ENCODE measurements at regions not wholly inside any gene's neighbourhood (a gene's known extent, or its start where the extent isn't known, plus 50 kb on each side); places are given as distances from the start of the nearest gene placed in this dataset.

DNA sequence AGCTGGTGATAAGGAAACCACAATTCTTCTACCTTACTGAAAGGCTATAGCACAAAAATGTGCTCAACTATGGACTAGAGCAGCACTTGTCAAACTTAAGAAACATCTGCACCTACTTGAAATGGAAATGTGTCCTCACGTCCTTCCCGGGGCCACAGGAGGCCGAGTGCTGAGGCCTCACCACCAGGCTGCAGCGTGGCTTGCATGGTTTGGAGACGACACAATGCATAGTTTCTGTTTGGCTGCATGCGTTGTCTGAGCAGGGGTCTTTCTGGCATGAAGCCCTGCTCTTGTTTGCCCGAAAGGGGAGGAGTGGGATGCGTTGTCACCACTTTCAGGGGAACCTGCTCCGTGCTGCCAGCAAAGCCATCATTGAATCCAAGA, 228.8 kb downstream of the TTLL2 start:
- TF ChIP-seq EZH2phosphoT487 (IDR thresholded peaks at IDR 0.05; ENCODE audit: insufficient read depth, low read depth), result no peak
- TF ChIP-seq EZH2 (IDR thresholded peaks at IDR 0.05; ENCODE audit: insufficient read depth, poor library complexity, severe bottlenecking), result no peak
- H4K20me1 ChIP-seq (ENCODE audit: insufficient read depth), result no peaks in the 10 kb centered on the region
- no peak overlapping the region for H3K4me3 ChIP-seq
- in situ Hi-C loops (cut with MboI), result no loop called here
- H3K27me3 ChIP-seq (replicated peaks; ENCODE audit: insufficient read depth), result no peaks in the 10 kb centered on the region
- no peak overlapping the region for H3K27ac ChIP-seq
- WGBS, 2 experiments (ENCODE audit: low coverage in 1 of 2, low lambda C conversion rate in 2 of 2, missing lambda C conversion rate in 2 of 2), result 61 to 64% methylated on average over 9 of the region's 9 CpGs
- no peak for DNase-seq
- H3K4me2 ChIP-seq (ENCODE audit: unreplicated experiment), result no peak overlapping the region
- no peaks in the 10 kb centered on the region for H3K4me1 ChIP-seq (ENCODE audit: insufficient read depth)
- H3F3A ChIP-seq (ENCODE audit: insufficient read depth), result no peaks in the 10 kb centered on the region
- H3K9me2 ChIP-seq (ENCODE audit: insufficient read depth), result no peaks in the 10 kb centered on the region
- no peaks in the 10 kb centered on the region for H3K36me3 ChIP-seq (ENCODE audit: low read depth)
- H2AFZ ChIP-seq, result no peak overlapping the region
- no peak overlapping the region for H3K9ac ChIP-seq
- H3K79me2 ChIP-seq (ENCODE audit: insufficient read depth), result no peaks in the 10 kb centered on the region
- H3K9me3 ChIP-seq (ENCODE audit: low read depth), result no peaks in the 10 kb centered on the region

DNA sequence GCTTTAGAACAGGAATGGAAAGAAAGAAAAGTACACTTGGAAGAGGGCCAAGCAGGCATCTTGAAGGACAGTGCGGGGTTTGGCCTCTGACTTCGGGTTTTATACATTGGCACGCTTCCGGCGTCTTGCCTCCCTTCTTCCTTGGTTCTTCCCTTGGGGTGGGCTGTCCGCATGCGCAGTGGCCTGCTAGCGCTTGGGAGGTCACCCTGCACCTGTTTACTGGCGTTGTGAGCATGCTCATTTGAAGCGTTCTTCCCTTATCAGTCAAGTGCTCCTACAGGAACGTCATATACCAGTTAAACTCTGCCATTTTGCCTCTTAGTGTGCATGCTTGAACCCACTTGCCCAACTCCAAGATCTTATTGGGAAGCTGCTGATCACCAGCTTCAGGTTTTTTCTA, 230.0 kb downstream of the TTLL2 start:
- Histone ChIP-seq H3K79me2 (ENCODE audit: insufficient read depth) (no peaks in the 10 kb centered on the region), H3K9ac (no peak overlapping the region), H3K4me1 (ENCODE audit: insufficient read depth) (no peaks in the 10 kb centered on the region), H3K27ac (no peak overlapping the region), H2AFZ (no peak overlapping the region), H3K27me3 (replicated peaks; ENCODE audit: insufficient read depth) (no peaks in the 10 kb centered on the region), H3F3A (ENCODE audit: insufficient read depth) (no peaks in the 10 kb centered on the region), H3K36me3 (ENCODE audit: low read depth) (no peaks in the 10 kb centered on the region), H4K20me1 (ENCODE audit: insufficient read depth) (no peaks in the 10 kb centered on the region), H3K4me2 (ENCODE audit: unreplicated experiment) (no peak overlapping the region), H3K4me3 (no peak overlapping the region), H3K9me2 (ENCODE audit: insufficient read depth) (no peaks in the 10 kb centered on the region), H3K9me3 (ENCODE audit: low read depth) (no peaks in the 10 kb centered on the region)
- WGBS, 2 experiments (ENCODE audit: low coverage in 1 of 2, low lambda C conversion rate in 2 of 2, missing lambda C conversion rate in 2 of 2), result 76 to 81% methylated on average over 10 to 11 of the region's 11 CpGs
- TF ChIP-seq EZH2 (IDR thresholded peaks at IDR 0.05; ENCODE audit: insufficient read depth, poor library complexity, severe bottlenecking) (no peak), EZH2phosphoT487 (IDR thresholded peaks at IDR 0.05; ENCODE audit: insufficient read depth, low read depth) (no peak)
- DNase-seq, result no peak
- in situ Hi-C loops (cut with MboI), result no loop called here

DNA sequence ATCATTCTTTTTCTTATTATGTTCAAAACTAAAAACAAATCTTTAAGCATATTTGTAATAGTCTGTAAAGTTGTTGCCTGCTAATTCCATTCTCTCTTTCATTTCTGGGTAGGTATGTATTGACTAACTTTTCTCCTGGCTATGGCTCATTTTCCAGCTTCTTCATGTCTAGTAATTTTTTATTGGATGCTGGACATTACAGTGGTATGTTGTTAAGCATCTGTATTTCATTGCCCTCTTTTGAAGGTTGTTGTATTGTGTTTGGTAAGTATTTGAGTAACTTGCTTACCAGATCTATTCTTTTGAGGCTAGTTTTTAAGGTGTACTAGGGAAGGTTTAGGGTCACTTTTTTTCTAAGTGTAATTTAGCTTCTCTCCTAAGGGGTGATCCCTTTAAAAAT, 230.9 kb downstream of the TTLL2 start:
- DNase-seq, result no peak
- H3K9me2 ChIP-seq (ENCODE audit: insufficient read depth), result no peaks in the 10 kb centered on the region
- H4K20me1 ChIP-seq (ENCODE audit: insufficient read depth), result no peaks in the 10 kb centered on the region
- H3K4me2 ChIP-seq (ENCODE audit: unreplicated experiment), result no peak overlapping the region
- H3K27ac ChIP-seq, result no peak overlapping the region
- no peak overlapping the region for H3K4me3 ChIP-seq
- H3K36me3 ChIP-seq (ENCODE audit: low read depth), result no peaks in the 10 kb centered on the region
- TF ChIP-seq EZH2 (IDR thresholded peaks at IDR 0.05; ENCODE audit: insufficient read depth, poor library complexity, severe bottlenecking) (no peak), EZH2phosphoT487 (IDR thresholded peaks at IDR 0.05; ENCODE audit: insufficient read depth, low read depth) (no peak)
- no peak overlapping the region for H2AFZ ChIP-seq
- H3K27me3 ChIP-seq (replicated peaks; ENCODE audit: insufficient read depth), result no peaks in the 10 kb centered on the region
- in situ Hi-C loops (cut with MboI), result no loop called here
- no peaks in the 10 kb centered on the region for H3K79me2 ChIP-seq (ENCODE audit: insufficient read depth)
- no peaks in the 10 kb centered on the region for H3K4me1 ChIP-seq (ENCODE audit: insufficient read depth)
- H3F3A ChIP-seq (ENCODE audit: insufficient read depth), result no peaks in the 10 kb centered on the region
- no peak overlapping the region for H3K9ac ChIP-seq
- H3K9me3 ChIP-seq (ENCODE audit: low read depth), result no peaks in the 10 kb centered on the region

DNA sequence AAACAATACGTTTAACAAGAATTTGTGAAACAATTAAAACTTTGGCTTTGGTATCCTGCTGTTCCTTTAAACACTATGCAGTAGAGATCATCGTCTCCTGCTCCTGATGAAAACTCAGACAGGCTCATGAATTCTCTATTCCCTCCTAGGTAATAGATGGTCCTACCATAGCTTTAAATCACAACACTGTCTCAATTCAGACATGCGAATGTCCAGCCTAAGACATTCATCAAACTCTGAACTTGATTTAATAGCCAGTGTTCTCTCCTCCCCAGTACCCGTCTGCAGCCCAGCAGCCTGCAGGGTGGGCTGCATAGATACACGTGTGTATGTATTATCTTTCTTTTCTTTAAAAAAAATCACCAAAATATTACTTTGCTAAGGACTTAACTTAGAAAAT, 232.8 kb downstream of the TTLL2 start:
- in situ Hi-C loops (cut with MboI), result no loop called here
- Histone ChIP-seq H3K9me2 (ENCODE audit: insufficient read depth) (no peaks in the 10 kb centered on the region), H3K9ac (no peak overlapping the region), H2AFZ (no peak overlapping the region), H3K36me3 (ENCODE audit: low read depth) (no peaks in the 10 kb centered on the region), H3K27ac (no peak overlapping the region), H3K4me3 (no peak overlapping the region), H3K4me1 (ENCODE audit: insufficient read depth) (no peaks in the 10 kb centered on the region), H3K9me3 (ENCODE audit: low read depth) (no peaks in the 10 kb centered on the region), H3F3A (ENCODE audit: insufficient read depth) (no peaks in the 10 kb centered on the region), H4K20me1 (ENCODE audit: insufficient read depth) (no peaks in the 10 kb centered on the region), H3K4me2 (ENCODE audit: unreplicated experiment) (no peak overlapping the region), H3K27me3 (replicated peaks; ENCODE audit: insufficient read depth) (no peaks in the 10 kb centered on the region), H3K79me2 (ENCODE audit: insufficient read depth) (no peaks in the 10 kb centered on the region)
- TF ChIP-seq EZH2phosphoT487 (IDR thresholded peaks at IDR 0.05; ENCODE audit: insufficient read depth, low read depth) (no peak), EZH2 (IDR thresholded peaks at IDR 0.05; ENCODE audit: insufficient read depth, poor library complexity, severe bottlenecking) (no peak)
- DNase-seq, result no peak
- 29 to 33% methylated on average over 5 of the region's 5 CpGs for WGBS, 2 experiments (ENCODE audit: low coverage in 1 of 2, low lambda C conversion rate in 2 of 2, missing lambda C conversion rate in 2 of 2)

All from GM23248 (cell line).